HG02623 (cell line): ENCODE measurements at regions not wholly inside any gene's neighbourhood (a gene's known extent, or its start where the extent isn't known, plus 50 kb on each side); places are given as distances from the start of the nearest gene placed in this dataset.

ENCODE experiments used
- ATAC-seq: cut with Tn5 transposase; IDR thresholded peaks from one replicate; pipeline ENCODE4 v1.9.1; 2021; ENCODE audit warnings: moderate library complexity; ENCODE audit not compliant: unreplicated experiment

DNA sequence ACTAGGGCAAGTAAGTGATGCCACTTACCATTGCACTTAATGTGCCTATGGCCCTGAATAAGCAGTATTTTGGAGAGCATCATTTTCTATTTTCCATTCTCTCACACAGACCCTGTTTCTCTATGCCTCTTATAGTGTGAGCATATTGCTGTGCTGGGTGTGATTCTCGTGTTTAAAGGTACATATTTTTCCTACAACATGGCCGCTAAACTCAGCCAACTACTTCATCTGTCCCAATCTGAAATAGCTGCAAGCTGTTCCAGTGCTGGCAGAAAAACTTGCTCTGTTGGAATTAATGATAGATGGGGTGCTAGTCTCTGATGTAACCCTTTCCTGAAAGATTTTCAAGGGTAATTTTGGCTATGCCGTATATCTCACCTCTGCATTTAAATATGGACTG lies 97.5 kb downstream of the ZNF326 start:
- ATAC-seq = no peak
